ENCODE measurements at regions not wholly inside any gene's neighbourhood (a gene's known extent, or its start where the extent isn't known, plus 50 kb on each side); places are given as distances from the start of the nearest gene placed in this dataset.

- no peak for DNase-seq
Measured at GRCh38 chr3:56890448-56891091, 88.8 kb upstream of the ARHGEF3 start.

- no peak for DNase-seq
Measured at GRCh38 chr3:56889131-56889530, 87.4 kb upstream of the ARHGEF3 start.

GRCh38 chr3:56887402-56888025 lies 85.8 kb upstream of the ARHGEF3 start:
- DNase-seq, result no peak

GRCh38 chr3:56886314-56886713 lies 84.6 kb upstream of the ARHGEF3 start:
- no peak for DNase-seq

GRCh38 chr3:56885879-56886278 lies 84.1 kb upstream of the ARHGEF3 start:
- no peak for DNase-seq

- DNase-seq, result no peak
Measured at GRCh38 chr3:56885453-56885852, 83.7 kb upstream of the ARHGEF3 start.

GRCh38 chr3:56884387-56884786 lies 82.6 kb upstream of the ARHGEF3 start:
- no peak for DNase-seq

- DNase-seq, result no peak
Measured at GRCh38 chr3:56883828-56884227, 82.1 kb upstream of the ARHGEF3 start.

- DNase-seq, result no peak
Measured at GRCh38 chr3:56882896-56883295, 81.1 kb upstream of the ARHGEF3 start.

GRCh38 chr3:56881841-56882240 lies 80.1 kb upstream of the ARHGEF3 start:
- DNase-seq, result no peak

- no peak for DNase-seq
Measured at GRCh38 chr3:56880720-56881575, 79.2 kb upstream of the ARHGEF3 start.

- no peak for DNase-seq
Measured at GRCh38 chr3:56879436-56880215, 77.9 kb upstream of the ARHGEF3 start.

- DNase-seq, result no peak
Measured at GRCh38 chr3:56878074-56878473, 76.3 kb upstream of the ARHGEF3 start.

- no peak for DNase-seq
Measured at GRCh38 chr3:56876916-56877315, 75.2 kb upstream of the ARHGEF3 start.

- no peak for DNase-seq
Measured at GRCh38 chr3:56874269-56874668, 72.5 kb upstream of the ARHGEF3 start.

- DNase-seq, result no peak
Measured at GRCh38 chr3:56870436-56870835, 68.7 kb upstream of the ARHGEF3 start.

- no peak for DNase-seq
Measured at GRCh38 chr3:56869157-56869889, 67.6 kb upstream of the ARHGEF3 start.

GRCh38 chr3:56868706-56869105 lies 67.0 kb upstream of the ARHGEF3 start:
- no peak for DNase-seq

GRCh38 chr3:56867671-56868070 lies 65.9 kb upstream of the ARHGEF3 start:
- no peak for DNase-seq

GRCh38 chr3:56864918-56865524 lies 63.3 kb upstream of the ARHGEF3 start:
- DNase-seq, result no peak

- no peak for DNase-seq
Measured at GRCh38 chr3:56864090-56864489, 62.3 kb upstream of the ARHGEF3 start.
